ENCODE measurements at regions not wholly inside any gene's neighbourhood (a gene's known extent, or its start where the extent isn't known, plus 50 kb on each side); places are given as distances from the start of the nearest gene placed in this dataset.

GRCh38 chr6:62740596-62740995 lies 454.6 kb upstream of the KHDRBS2 start:
- Mint-ChIP-seq H3K4me1 (ENCODE audit: low read depth) (no peaks in the 10 kb centered on the region), H3K27me3 (ENCODE audit: low read depth) (peaks cover 3% of the 10 kb centered on the region), H3K27ac (ENCODE audit: unreplicated experiment) (no peak overlapping the region), H3K4me3 (ENCODE audit: unreplicated experiment) (no peak overlapping the region), H3K36me3 (ENCODE audit: low read depth) (no peaks in the 10 kb centered on the region), H3K9me3 (ENCODE audit: low read depth) (peaks cover 3% of the 10 kb centered on the region)
- TF ChIP-seq CTCF (IDR thresholded peaks at IDR 0.05) = no peak
- DNase-seq (ENCODE audit: low spot score) = no peak

GRCh38 chr6:62740171-62740570 lies 454.1 kb upstream of the KHDRBS2 start:
- H3K27me3 Mint-ChIP-seq (ENCODE audit: low read depth) = peaks cover 5% of the 10 kb centered on the region
- H3K4me3 Mint-ChIP-seq (ENCODE audit: unreplicated experiment) = no peak overlapping the region
- TF ChIP-seq CTCF (IDR thresholded peaks at IDR 0.05) = no peak
- H3K36me3 Mint-ChIP-seq (ENCODE audit: low read depth) = no peaks in the 10 kb centered on the region
- peaks cover 3% of the 10 kb centered on the region for H3K9me3 Mint-ChIP-seq (ENCODE audit: low read depth)
- no peaks in the 10 kb centered on the region for H3K4me1 Mint-ChIP-seq (ENCODE audit: low read depth)
- H3K27ac Mint-ChIP-seq (ENCODE audit: unreplicated experiment) = no peak overlapping the region
- no peak for DNase-seq (ENCODE audit: low spot score)

DNA sequence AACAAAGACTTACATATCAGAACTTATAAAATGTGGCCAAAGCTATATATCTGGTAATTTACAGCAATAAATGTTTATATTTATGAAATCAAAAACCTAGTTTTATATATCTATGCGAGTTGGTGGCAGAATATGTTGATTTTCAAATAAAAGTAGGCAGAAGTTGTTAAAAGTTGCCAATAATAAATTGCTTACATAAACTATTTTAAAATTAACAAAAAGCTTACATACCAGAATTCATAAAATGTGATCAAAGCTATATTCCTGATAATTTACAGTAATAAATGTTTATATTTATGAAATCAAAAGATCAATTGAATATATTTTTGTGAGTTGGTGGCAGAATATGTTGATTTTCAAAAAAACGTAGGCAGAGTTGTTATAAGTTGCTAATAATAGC lies 451.8 kb upstream of the KHDRBS2 start:
- peaks cover 6% of the 10 kb centered on the region for H3K27me3 Mint-ChIP-seq (ENCODE audit: low read depth)
- TF ChIP-seq CTCF (IDR thresholded peaks at IDR 0.05) = no peak
- H3K4me3 Mint-ChIP-seq (ENCODE audit: unreplicated experiment) = no peak overlapping the region
- H3K27ac Mint-ChIP-seq (ENCODE audit: unreplicated experiment) = no peak overlapping the region
- H3K9me3 Mint-ChIP-seq (ENCODE audit: low read depth) = peaks cover 3% of the 10 kb centered on the region
- H3K36me3 Mint-ChIP-seq (ENCODE audit: low read depth) = no peaks in the 10 kb centered on the region
- DNase-seq (ENCODE audit: low spot score) = no peak
- no peaks in the 10 kb centered on the region for H3K4me1 Mint-ChIP-seq (ENCODE audit: low read depth)

- Mint-ChIP-seq H3K36me3 (ENCODE audit: low read depth) (no peaks in the 10 kb centered on the region), H3K9me3 (ENCODE audit: low read depth) (peaks cover 7% of the 10 kb centered on the region), H3K4me1 (ENCODE audit: low read depth) (no peaks in the 10 kb centered on the region), H3K27me3 (ENCODE audit: low read depth) (no peaks in the 10 kb centered on the region), H3K27ac (ENCODE audit: unreplicated experiment) (no peak overlapping the region), H3K4me3 (ENCODE audit: unreplicated experiment) (no peak overlapping the region)
- DNase-seq (ENCODE audit: low spot score) = no peak
- TF ChIP-seq CTCF (IDR thresholded peaks at IDR 0.05) = no peak
Measured at GRCh38 chr6:62721408-62721807, 435.4 kb upstream of the KHDRBS2 start.

DNA sequence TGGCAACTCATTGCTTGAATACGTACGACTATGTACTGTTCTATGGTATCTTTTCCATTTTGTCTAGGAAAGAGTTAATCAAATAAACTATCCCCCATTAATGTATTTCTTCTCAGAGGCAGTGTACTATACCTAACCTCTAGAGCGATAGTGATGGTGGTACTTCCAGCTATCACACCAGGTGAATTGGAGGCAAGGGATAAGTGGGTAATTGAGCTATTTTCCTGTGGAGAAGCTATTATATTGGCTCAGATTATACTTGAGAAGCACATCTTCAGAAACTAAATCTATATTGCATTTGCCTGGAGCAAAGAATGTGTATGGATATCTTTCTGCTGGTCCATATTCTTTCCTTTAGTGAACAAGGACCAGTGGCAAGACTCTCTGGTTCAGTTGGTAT lies 430.7 kb upstream of the KHDRBS2 start:
- no peak for DNase-seq (ENCODE audit: low spot score)
- TF ChIP-seq CTCF (IDR thresholded peaks at IDR 0.05) = no peak
- H3K36me3 Mint-ChIP-seq (ENCODE audit: low read depth) = no peaks in the 10 kb centered on the region
- H3K4me3 Mint-ChIP-seq (ENCODE audit: unreplicated experiment) = no peak overlapping the region
- H3K27ac Mint-ChIP-seq (ENCODE audit: unreplicated experiment) = no peak overlapping the region
- H3K9me3 Mint-ChIP-seq (ENCODE audit: low read depth) = peaks cover 4% of the 10 kb centered on the region
- H3K4me1 Mint-ChIP-seq (ENCODE audit: low read depth) = no peaks in the 10 kb centered on the region
- no peaks in the 10 kb centered on the region for H3K27me3 Mint-ChIP-seq (ENCODE audit: low read depth)

Data from chondrocyte (in vitro differentiated cells).